Astrocyte (in vitro differentiated cells and primary cell): ENCODE measurements at regions not wholly inside any gene's neighbourhood (a gene's known extent, or its start where the extent isn't known, plus 50 kb on each side); places are given as distances from the start of the nearest gene placed in this dataset.

Experiments used
- DNase-seq: peaks from one replicate; pipeline ENCODE4 v3.0.0-alpha.2; 2010; ENCODE audit warnings: low read depth
- FAIRE-seq: peaks from 2 replicates; lab custom pipeline; 2011; peaks lifted over from hg19 to GRCh38; lab: Jason Lieb, UNC
- H2AFZ ChIP-seq: 2 replicates; pipeline ENCODE4 v1.6.0; 2012; ENCODE audit warnings: low read depth, low read length, inconsistent platforms
- H3K27ac ChIP-seq: 2 replicates; pipeline ENCODE4 v1.5.1; 2011; ENCODE audit warnings: low read depth, low read length, inconsistent platforms
- H3K27me3 ChIP-seq: 2 replicates; pipeline ENCODE4 v1.6.0; 2011; ENCODE audit warnings: low read length, inconsistent platforms; ENCODE audit not compliant: insufficient read depth
- H3K36me3 ChIP-seq: 2 replicates; pipeline ENCODE4 v1.5.1; 2011; ENCODE audit warnings: low read length, inconsistent platforms; ENCODE audit not compliant: insufficient read depth
- H3K4me1 ChIP-seq: 2 replicates; pipeline ENCODE4 v1.5.1; 2011; ENCODE audit warnings: low read length, inconsistent platforms; ENCODE audit not compliant: insufficient read depth
- H3K4me2 ChIP-seq: 2 replicates; pipeline ENCODE4 v1.6.0; 2012; ENCODE audit warnings: low read length, inconsistent platforms
- H3K4me3 ChIP-seq: 2 replicates; pipeline ENCODE4 v1.5.1; 2011; ENCODE audit warnings: low read depth, mild to moderate bottlenecking, low read length, inconsistent platforms; ENCODE audit not compliant: insufficient read depth
- H3K79me2 ChIP-seq: 2 replicates; pipeline ENCODE4 v1.6.0; 2012; ENCODE audit warnings: mild to moderate bottlenecking, low read length, inconsistent platforms; ENCODE audit not compliant: insufficient read depth
- H3K9ac ChIP-seq: 2 replicates; pipeline ENCODE4 v1.6.0; 2012; ENCODE audit warnings: mild to moderate bottlenecking, low read length, inconsistent platforms
- H3K9me3 ChIP-seq: 2 replicates; pipeline ENCODE4 v1.5.1; 2012; ENCODE audit warnings: low read depth, mild to moderate bottlenecking, low read length, inconsistent platforms; ENCODE audit not compliant: insufficient read depth
- H4K20me1 ChIP-seq: 2 replicates; pipeline ENCODE4 v1.6.0; 2012; ENCODE audit warnings: low read length, inconsistent platforms; ENCODE audit not compliant: insufficient read depth
- H3K27ac Mint-ChIP-seq: one replicate; pipeline ENCODE4 v1.8.0; 2021; ENCODE audit warnings: mild to moderate bottlenecking, mixed read lengths; ENCODE audit not compliant: unreplicated experiment
- H3K27me3 Mint-ChIP-seq: one replicate; pipeline ENCODE4 v1.8.0; 2021; ENCODE audit warnings: low read depth, mixed read lengths; ENCODE audit not compliant: unreplicated experiment
- H3K36me3 Mint-ChIP-seq: one replicate; pipeline ENCODE4 v1.8.0; 2021; ENCODE audit warnings: low read depth, mixed read lengths; ENCODE audit not compliant: unreplicated experiment
- H3K4me1 Mint-ChIP-seq: one replicate; pipeline ENCODE4 v1.8.0; 2021; ENCODE audit warnings: low read depth, mixed read lengths; ENCODE audit not compliant: unreplicated experiment
- H3K4me3 Mint-ChIP-seq: one replicate; pipeline ENCODE4 v1.8.0; 2021; ENCODE audit warnings: mild to moderate bottlenecking, moderate library complexity, mixed read lengths; ENCODE audit not compliant: unreplicated experiment
- H3K9me3 Mint-ChIP-seq: one replicate; pipeline ENCODE4 v1.8.0; 2021; ENCODE audit warnings: mild to moderate bottlenecking, mixed read lengths; ENCODE audit not compliant: unreplicated experiment
- CTCF ChIP-seq: IDR thresholded peaks from 2 replicates; pipeline ENCODE4 v1.5.1; 2011; ENCODE audit warnings: low read depth, mild to moderate bottlenecking, inconsistent platforms, low read length, moderate library complexity; ENCODE audit not compliant: insufficient read depth
- EZH2 ChIP-seq: IDR thresholded peaks from 2 replicates; pipeline ENCODE4 v1.6.1; 2012; ENCODE audit warnings: mild to moderate bottlenecking, low read length, inconsistent platforms; ENCODE audit not compliant: insufficient read depth

GRCh38 chr13:102466610-102467190, 64.9 kb upstream of the FGF14 start:
- no peak for TF ChIP-seq EZH2
- no peak for TF ChIP-seq CTCF
- Histone ChIP-seq H3K9me3 (no peaks in the 10 kb centered on the region), H4K20me1 (no peaks in the 10 kb centered on the region), H3K4me3 (no peak overlapping the region), H3K4me2 (no peak overlapping the region), H3K27ac (no peak overlapping the region), H3K4me1 (no peaks in the 10 kb centered on the region), H2AFZ (no peak overlapping the region), H3K79me2 (no peaks in the 10 kb centered on the region), H3K9ac (no peak overlapping the region), H3K27me3 (no peaks in the 10 kb centered on the region), H3K36me3 (no peaks in the 10 kb centered on the region)
- Mint-ChIP-seq H3K36me3 (no peaks in the 10 kb centered on the region), H3K27me3 (no peaks in the 10 kb centered on the region), H3K9me3 (no peaks in the 10 kb centered on the region), H3K4me3 (no peak overlapping the region), H3K27ac (no peak overlapping the region), H3K4me1 (no peaks in the 10 kb centered on the region)
- DNase-seq (no peak), FAIRE-seq (no peak)

- Histone ChIP-seq H4K20me1 (no peaks in the 10 kb centered on the region), H3K79me2 (no peaks in the 10 kb centered on the region), H3K36me3 (no peaks in the 10 kb centered on the region), H2AFZ (no peak overlapping the region), H3K4me2 (no peak overlapping the region), H3K27ac (no peak overlapping the region), H3K9me3 (no peaks in the 10 kb centered on the region), H3K4me3 (no peak overlapping the region), H3K4me1 (no peaks in the 10 kb centered on the region), H3K9ac (no peak overlapping the region), H3K27me3 (no peaks in the 10 kb centered on the region)
- DNase-seq (no peak), FAIRE-seq (no peak)
- TF ChIP-seq CTCF (no peak), EZH2 (no peak)
- Mint-ChIP-seq H3K4me3 (no peak overlapping the region), H3K9me3 (no peaks in the 10 kb centered on the region), H3K36me3 (no peaks in the 10 kb centered on the region), H3K4me1 (no peaks in the 10 kb centered on the region), H3K27ac (no peak overlapping the region), H3K27me3 (no peaks in the 10 kb centered on the region)
Observed at GRCh38 chr13:102462570-102462969, 60.7 kb upstream of the FGF14 start.

- H3K4me2 ChIP-seq, result no peak overlapping the region
- no peak overlapping the region for H3K9ac ChIP-seq
- no peak for FAIRE-seq
- Mint-ChIP-seq H3K27ac (no peak overlapping the region), H3K9me3 (no peaks in the 10 kb centered on the region), H3K27me3 (no peaks in the 10 kb centered on the region), H3K4me1 (peaks cover 7% of the 10 kb centered on the region), H3K4me3 (no peak overlapping the region), H3K36me3 (no peaks in the 10 kb centered on the region)
- no peak overlapping the region for H3K4me3 ChIP-seq
- H3K36me3 ChIP-seq, result no peaks in the 10 kb centered on the region
- DNase-seq, result no peak
- TF ChIP-seq EZH2 (no peak), CTCF (no peak)
- H3K27ac ChIP-seq, result no peak overlapping the region
- no peaks in the 10 kb centered on the region for H3K4me1 ChIP-seq
- no peaks in the 10 kb centered on the region for H3K27me3 ChIP-seq
- no peaks in the 10 kb centered on the region for H3K9me3 ChIP-seq
- no peaks in the 10 kb centered on the region for H3K79me2 ChIP-seq
- no peak overlapping the region for H2AFZ ChIP-seq
- H4K20me1 ChIP-seq, result no peaks in the 10 kb centered on the region
Observed at GRCh38 chr13:102461302-102461701, 59.5 kb upstream of the FGF14 start.
